Hepatic stellate cell (primary cell): ENCODE measurements at regions not wholly inside any gene's neighbourhood (a gene's known extent, or its start where the extent isn't known, plus 50 kb on each side); places are given as distances from the start of the nearest gene placed in this dataset.

Experiments
- DNase-seq: peaks from one replicate; pipeline ENCODE4 v3.0.0; 2011; ENCODE audit warnings: low spot score

DNA sequence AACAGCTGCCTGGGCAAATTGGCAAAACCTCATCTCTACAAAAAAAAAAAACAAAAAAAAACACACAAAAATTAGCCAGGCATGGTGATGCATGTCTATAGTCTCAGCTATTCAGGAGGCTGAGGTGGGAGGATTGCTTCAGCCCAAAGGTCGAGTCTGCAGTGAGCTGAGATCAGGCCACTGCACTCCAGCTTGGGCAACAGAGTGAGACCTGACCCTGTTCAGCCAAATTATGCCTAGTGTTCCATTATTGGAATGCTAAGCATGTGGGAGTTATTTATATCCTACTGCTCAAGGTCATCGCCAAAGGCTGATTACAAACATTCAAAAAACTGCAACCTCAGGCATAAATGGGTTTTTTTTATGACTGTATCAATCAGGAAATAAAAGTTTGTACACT lies 1251.0 kb upstream of the PCDH9 start:
- no peak for DNase-seq

DNA sequence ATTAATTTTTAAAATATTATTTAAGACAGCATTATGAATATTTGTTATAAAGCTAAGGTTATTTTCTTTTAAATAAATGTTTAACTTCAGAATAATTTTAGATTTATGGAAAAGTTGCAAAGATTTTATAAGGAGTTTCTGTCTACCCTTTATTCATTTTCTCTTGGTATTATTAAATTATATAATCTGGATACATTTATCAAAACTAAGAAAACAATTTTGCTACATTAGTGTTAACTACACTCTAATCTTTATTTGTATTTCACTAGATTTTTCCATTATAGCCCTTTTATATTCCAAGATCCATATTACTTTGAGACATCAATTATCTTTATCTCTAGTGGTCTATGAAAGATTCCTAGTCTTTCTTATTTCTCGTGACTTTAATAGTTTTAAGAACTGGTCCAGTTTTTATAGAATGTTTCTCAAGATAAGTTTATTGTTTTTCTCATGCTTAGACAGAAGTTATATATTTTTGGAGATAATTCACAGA lies 1243.7 kb upstream of the PCDH9 start:
- DNase-seq: no peak

DNA sequence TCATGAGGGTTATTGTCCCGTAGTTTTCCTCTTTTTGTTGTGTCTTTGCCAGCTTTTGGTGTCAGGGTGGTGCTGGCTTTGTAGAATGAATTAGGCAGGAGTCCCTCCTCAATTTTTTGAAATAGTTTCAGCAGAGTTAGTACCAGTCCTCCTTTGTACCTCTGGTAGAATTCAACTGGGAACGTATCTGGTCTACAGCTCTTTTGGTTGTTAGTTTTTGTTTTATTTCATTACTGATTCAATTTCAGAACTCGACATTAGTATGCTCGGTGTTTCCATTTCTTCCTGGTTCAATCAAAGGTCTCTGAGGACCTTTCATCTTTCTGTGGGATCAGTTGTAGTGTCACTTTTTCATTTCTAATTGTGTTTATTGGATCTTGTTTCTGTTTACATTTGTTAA lies 1237.0 kb upstream of the PCDH9 start:
- no peak for DNase-seq

GRCh38 chr13:68440874-68441273 lies 1210.7 kb upstream of the PCDH9 start:
- no peak for DNase-seq

DNA sequence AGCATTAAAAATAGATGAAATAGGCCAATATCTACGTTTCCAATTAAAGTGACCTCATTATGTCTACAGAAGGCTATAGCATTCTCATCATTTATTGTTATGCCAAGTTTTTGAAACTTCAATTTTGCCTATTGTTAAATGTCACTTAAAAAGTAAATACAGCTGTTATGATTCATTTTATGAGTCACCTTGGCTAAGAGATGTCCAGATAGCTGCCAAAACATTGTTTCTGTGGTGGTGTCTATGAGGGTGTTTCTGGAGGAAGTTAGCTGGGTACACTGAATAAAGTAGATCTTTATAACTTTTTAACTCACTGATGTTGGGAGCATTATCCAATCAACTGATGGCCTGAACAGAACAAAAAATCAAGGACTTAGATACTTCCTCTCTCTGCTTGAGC lies 1209.7 kb upstream of the PCDH9 start:
- no peak for DNase-seq

GRCh38 chr13:68428292-68428691 lies 1198.2 kb upstream of the PCDH9 start:
- no peak for DNase-seq

GRCh38 chr13:68417801-68418200 lies 1187.7 kb upstream of the PCDH9 start:
- DNase-seq: no peak

DNA sequence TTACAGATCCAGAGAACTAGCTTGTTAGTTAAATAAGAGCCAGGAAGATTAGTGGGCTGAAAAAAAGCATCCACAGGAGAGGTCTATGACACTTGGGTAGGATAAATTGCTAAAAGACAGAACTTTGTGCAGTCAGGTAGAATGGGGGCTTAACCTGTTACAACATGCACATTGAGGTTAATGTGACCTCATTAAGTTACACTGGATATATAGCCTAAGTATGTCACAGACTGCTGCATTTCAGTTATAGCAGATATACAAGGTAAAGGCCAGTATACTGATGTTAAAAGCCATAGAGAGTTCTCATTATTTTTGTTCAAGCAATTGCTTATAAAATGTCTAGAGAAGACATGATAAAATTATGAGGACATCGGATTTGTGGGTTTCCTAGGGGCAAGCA lies 1179.9 kb upstream of the PCDH9 start:
- DNase-seq: no peak

DNA sequence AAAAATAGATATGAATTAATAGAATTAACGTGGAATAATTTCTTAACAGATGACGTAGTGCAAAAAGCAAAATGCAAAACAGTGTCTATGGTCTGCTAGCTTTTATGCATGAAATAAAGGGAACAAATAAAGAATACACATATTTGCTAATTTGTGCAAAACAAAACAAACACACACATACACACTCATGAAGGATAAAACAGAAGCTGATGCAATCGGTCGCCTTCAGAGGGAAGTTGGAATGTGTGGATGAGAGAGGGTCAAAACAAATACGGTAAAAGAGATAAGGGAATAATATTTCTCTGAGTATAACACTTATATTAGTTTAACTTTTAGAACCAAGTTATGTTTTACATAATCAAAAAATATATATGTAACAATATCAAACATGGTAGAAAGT lies 1160.9 kb upstream of the PCDH9 start:
- DNase-seq: no peak

GRCh38 chr13:68386808-68387207 lies 1156.7 kb upstream of the PCDH9 start:
- no peak for DNase-seq

DNA sequence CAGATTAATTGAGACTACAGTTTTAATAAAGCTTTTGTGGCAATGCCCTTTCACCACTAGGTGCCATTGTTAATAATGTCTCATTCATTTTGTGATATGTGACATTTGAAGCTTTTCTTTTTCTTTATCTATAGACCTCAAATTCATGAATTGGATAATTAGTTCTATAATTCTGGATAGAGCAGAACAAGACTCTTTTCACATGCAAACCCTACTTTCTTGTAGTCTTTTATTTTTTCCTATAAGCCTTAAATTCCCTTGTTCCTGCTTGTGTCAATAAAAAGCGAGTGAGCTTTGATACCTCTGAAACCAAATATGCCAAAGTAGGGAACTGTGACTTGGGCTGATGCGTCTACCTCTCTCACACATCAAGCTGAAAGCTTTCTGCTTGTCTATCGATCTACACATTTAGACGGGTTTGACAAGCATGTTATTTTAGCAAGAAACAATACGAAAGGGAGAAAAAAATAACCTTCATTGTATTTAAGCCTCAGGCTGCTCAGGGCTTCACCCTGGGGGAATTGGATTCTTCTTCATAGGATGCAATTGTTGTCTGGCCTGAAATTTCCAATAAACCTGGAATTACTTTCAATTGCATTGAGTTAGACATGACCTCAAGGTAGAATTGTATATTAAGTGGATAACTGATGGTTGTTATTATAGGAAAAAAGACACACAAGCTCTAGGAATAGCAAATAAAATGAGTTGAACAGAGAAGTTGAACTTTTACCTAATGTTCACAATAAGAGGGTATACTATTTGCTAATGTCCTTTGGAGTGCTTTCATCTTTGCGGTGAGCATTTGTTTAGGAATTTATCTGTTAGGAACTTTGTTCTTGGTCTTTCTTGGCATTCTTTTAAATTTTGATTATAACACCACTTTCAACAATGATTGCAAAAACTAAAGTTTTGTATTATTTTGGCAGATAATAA lies 1150.2 kb upstream of the PCDH9 start:
- no peak for DNase-seq

- DNase-seq: no peak
Observed at GRCh38 chr13:68378294-68378693, 1148.2 kb upstream of the PCDH9 start.

DNA sequence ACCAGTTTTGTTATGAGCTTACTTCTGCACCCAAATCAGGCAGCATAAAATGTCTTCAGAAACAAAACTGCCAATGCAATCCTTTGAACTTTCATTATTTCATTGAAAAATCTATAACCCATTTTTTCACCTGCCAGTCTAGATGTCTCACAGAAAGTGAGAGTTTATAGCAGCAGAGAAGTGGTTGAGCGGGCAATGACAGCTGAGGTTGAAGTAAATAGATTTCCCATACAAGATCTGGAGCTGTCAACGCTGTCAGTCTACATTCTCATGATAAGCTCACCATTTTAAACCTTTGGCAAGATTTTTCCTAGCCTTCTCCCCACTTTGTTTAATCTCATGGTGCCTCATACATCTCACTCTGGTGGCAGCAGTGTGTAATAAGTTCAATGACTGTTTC lies 1144.9 kb upstream of the PCDH9 start:
- no peak for DNase-seq

DNA sequence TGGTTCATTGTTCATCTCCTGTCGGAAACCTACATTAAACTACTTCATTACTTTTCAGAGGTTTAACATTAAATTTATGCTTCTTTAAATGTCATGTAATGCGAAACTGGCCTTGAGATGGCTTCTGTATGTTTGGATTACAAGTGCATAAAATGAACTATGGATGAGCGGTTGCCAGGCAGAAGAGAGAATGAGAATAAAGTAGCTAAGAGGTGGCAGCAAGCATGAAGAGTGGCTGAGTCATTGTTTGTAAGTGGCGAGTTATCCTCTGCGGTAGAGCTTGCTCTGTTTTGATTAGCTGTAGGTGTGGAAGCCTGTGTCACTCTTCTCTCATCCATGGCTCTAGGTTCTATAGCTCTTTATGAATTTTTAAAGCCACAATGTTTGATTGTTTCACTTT lies 1139.6 kb upstream of the PCDH9 start:
- no peak for DNase-seq

DNA sequence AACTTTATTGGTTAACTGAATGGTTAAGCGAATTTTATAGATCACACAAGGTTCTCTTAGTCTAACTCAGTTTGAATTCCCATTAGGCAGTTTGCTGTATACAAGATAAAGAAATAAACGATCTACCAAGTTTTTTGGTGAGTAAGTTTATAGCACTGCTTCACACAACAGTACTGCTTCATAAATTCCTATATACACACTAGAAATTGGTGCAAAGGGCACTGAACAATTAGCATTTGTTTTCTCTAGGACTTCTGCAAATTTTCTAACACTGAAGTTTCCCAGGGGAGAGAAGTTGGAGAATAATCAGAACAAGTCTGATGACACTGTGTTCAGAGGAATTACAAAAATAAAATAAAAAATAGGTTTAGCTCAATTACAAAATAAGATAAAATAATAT lies 1138.8 kb upstream of the PCDH9 start:
- no peak for DNase-seq

DNA sequence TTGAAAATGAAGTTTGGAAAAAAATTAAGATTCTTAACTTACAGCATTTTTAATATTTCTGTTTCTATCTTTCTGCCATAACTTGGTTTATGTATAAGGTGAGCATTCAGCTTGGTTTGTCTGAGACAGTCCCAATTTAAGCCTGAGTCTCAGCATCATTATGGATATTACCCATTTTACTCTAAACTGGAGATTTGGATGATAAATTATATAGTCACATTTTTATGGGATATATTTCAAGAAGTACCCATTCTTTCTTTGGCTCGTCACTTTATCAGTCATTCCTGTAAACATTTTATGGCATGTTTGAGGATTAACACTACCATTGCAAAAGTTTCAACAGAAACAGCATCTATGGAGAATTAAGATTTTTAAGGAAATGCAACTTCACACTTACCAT lies 1129.0 kb upstream of the PCDH9 start:
- DNase-seq: no peak

GRCh38 chr13:68358294-68358705 lies 1128.2 kb upstream of the PCDH9 start:
- DNase-seq: no peak

DNA sequence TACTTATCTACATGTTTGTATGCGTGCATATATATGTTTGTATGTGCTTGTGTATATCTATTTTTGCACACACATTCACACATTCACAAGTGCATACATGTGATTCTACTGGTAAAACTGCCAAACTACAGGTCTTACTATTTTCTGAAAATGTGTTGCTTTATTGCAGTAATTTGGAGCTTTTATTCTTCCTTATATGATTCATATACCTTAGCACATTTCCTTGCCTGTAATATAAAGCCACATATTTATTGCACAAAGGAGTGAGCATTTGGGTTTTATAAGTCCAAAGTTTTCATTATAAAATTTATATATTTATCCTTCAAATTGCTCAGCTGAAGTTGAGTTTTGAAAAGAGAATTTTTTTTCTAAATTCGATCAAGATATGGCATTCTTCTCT lies 1120.4 kb upstream of the PCDH9 start:
- DNase-seq: no peak

DNA sequence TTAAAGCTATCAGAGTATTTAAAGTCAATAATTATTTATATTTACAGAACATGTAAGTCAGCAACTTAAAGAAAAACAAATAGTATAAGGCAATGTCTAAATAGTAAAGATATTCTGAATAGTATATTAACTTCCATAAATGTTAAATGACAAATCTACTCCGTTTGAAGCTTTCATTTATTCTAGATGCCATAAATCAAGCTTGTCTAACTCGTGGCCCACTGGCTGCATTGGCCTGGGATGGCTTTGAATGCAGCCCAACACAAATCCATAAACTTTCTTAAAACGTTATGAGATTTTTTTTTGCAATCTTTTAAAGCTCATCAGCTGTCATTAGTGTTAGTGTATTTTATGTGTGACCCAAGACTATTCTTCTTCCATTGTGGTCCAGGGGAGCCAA lies 1117.1 kb upstream of the PCDH9 start:
- no peak for DNase-seq

GRCh38 chr13:68345963-68346531 lies 1115.9 kb upstream of the PCDH9 start:
- no peak for DNase-seq

DNA sequence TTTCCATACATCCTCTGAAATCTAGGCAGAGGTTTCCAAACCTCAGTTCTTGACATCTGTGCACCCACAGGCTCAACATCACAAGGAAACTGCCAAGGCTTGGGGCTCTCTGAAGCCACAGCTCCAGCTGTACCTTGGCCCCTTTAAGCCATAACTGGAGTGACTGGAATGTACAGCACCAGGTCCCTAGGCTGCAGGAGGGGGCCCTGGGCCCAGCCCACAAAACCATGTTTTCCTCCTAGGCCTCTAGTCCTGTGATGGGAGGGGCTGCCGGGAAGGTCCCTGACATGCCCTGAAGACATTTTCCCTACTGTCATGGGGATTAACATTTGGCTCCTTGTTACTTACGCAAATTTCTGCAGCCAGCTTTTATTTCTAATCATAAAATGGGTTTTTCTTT lies 1093.0 kb upstream of the PCDH9 start:
- no peak for DNase-seq

DNA sequence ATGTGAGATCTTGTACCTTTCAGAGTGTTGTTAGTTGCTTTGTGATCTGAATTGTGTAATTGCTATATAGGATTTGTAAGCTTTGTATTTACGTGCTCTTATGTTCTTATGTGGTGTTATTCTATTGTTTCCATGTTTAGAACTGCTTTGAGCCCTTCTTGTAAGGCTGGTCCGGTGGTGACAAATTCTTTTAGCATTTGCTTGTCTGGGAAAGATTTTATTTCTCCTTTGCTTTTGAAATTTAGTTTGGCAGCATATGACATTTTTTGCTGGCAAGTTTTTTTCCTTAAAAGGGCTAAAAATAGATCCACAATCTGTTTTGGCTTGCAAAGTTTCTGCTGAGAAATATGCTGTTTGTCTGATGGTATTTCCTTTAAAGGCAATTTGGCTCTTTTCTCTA lies 1089.2 kb upstream of the PCDH9 start:
- DNase-seq: no peak

DNA sequence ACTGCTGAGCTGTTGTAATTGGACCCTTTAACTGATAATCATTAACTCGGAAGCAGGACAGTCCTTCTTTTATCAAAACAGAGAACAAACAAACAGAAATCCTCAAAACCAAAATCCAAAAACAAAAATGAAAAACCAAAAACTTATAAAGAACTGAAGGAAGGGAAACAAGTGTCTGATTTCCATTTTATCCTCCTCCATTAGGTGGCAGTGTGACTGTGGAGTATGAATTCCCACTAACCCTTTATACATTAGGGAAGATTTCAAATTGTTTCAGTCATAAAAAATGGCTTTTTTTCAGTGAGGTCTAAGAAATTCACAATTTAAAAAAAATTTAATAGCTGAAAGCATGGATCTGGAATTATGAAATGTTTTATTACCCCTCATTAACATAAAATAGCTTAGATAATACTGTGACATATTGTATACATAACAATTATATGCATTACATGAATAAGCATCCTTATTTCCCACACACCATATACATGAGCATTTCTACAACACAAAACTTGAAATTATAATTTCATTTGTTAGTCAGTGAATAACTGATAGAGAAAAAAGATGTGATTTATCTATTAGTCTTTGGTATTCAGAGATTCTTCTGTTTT lies 1074.3 kb upstream of the PCDH9 start:
- peak; percentile 6 for DNase-seq
